HG02610 (cell line): ENCODE measurements at regions not wholly inside any gene's neighbourhood (a gene's known extent, or its start where the extent isn't known, plus 50 kb on each side); places are given as distances from the start of the nearest gene placed in this dataset.

Source experiments
- ATAC-seq: cut with Tn5 transposase; IDR thresholded peaks from one replicate; pipeline ENCODE4 v1.9.1; 2021; ENCODE audit warnings: mild to moderate bottlenecking, moderate library complexity; ENCODE audit not compliant: unreplicated experiment

DNA sequence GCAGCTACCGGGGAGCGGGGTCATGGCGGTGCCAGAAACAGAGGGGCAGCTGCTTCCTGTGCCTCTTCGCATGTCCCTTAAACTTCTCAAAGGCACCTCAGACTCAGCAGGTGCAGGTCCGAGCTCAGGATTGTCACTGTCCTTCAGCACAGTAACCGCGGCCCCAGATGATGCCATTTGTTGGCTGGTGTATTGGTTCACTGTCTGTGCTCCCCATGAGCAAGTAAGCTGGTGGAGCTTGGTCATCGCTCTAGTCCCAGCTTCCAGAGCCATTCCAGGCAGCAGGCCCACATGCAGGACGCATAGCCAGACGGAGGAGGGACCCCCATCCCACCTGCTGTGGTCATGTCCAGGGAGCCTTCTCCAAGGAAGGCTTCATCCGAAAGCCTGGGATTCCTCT is 154.0 kb upstream of the AJAP1 start:
- no peak for ATAC-seq

DNA sequence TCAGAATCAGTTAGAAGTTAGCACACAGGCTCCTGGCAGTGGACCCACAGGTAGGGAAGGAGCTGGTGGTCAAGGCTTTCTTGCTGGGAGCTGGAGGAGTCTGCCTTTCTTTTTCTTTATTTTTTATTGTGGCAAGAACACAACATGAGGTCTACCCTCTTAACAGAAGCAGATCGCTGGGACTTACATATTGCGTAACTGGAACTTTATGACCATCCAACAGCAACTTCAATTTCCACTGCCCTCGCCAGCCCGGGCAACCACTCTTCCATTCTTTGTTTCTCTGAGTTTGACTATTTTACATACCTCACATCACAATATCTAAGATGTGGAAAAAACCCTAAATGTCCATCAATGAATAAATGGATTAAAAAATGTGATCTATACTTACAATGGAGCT is 147.8 kb upstream of the AJAP1 start:
- ATAC-seq: no peak

DNA sequence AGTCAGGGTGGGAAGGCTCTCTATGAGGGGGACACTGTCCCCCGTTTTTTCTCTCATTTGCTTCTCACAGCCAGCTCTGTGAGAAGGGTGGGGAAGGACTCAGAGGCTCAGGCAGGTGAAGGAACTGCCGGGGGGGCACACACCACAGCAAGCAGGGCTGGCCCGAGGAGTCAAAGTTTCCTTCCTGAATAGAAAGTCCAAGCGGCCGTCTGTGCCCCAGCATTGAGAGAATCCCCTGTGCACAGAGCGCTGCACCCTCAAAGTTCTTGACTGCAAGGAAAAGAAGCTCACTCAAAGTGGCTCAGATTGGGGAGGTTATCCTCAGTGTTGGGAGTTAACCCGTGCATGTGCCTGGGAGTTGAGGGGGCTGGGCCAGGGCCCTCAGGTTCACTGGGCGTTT is 145.2 kb upstream of the AJAP1 start:
- no peak for ATAC-seq

DNA sequence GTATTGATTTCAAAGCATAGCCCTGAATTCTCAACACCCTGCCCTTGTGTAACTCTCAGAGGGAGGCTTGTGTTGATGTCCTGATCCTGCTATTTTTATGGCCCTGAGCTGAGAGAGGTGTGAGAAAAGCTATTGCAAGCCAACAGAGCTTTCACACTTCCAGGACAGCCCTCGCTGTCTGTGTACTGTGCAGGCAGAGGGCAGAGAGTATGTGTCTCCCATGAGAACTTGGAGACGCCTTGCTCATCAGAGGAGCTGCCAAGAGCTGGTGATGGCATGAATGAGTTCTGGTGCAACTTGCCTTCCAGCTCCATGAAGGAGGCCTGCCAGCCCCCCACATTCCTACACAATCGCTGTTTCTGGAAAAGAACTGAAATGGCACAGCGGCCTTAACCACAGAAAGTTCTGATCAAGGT is 144.1 kb upstream of the AJAP1 start:
- no peak for ATAC-seq

DNA sequence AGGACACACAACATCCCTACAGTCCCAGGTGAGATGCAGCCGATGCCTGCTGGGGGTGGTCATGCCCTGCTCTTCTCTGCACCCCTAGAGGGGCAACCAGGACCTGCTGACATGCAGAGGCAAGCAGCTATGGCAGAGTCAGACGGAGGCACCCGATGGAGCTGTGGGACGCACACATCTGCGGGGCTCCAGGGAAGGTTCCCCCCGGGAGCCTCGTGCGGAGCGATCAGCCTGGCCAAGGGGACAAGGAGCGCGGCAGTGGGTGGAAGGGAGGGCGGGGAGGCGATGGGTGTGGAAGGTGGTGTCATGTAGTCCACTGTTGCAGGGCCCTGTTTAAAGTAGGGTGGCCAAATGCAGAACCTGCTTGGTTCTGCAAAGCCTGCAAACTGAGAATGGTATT is 143.0 kb upstream of the AJAP1 start:
- no peak for ATAC-seq

DNA sequence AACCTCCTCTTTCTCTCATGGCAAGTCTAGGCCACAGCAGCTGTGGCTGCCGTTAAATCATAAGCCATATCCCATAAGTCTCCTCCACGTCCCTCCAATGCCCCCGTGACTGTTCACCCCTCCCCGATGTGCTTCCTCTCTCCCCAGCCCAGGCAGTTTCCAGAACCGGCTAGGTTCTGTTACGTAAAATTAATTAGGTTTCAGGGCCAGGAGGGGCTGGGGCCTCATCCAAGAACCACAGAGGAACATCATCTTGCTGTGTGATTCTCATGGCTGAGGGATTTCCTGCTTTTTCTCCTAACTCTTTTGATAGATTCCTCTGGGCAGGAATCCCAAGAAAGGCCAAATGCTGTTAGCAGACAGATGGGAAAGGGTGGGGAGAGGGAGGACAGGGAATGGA is 141.8 kb upstream of the AJAP1 start:
- ATAC-seq: no peak

DNA sequence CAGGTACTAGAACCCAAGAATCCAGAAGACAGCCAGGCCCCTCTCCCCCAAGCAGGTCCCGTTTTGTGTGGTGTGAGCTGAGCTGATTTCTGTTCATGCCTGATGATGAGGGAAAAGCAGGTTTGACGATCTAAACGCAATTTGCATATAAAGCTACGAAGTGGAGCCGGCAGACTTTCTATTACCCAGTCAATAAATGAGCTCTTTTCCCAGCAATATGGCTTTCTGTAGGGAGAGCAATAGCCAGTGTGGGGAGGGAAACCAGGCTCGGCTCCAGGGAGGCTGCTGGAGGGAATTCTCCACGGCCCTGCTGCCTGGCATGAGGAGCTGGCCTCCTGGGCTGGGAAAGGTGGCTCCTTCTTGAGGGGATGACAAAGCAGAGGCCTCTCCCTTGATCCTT is 140.7 kb upstream of the AJAP1 start:
- no peak for ATAC-seq

DNA sequence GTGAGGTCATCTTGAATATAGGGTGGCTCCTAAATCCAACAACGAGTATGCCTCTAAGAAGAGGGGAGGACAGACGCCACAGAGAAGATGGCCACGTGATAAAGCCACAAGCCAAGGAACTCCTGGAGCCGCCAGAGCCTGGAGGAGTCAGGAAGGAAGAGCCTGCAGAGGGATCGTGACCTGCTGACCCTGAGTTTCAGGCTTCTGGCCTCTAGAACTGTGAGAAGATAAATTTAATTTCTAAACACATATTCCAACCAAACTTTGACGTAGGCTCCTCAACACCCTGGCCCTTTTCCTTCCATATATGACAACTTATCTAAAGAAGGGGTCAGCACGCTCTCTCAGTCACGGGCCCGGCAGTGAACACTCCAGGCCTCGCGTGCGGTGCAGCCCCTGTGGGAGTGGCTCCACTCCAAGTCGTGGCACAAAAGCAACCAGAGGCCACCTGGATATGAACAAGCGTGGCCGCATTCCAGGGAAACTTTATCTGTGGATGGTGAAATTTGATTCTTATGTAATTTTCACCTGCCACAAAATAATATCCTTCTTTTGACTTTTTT is 138.6 kb upstream of the AJAP1 start:
- ATAC-seq: no peak

DNA sequence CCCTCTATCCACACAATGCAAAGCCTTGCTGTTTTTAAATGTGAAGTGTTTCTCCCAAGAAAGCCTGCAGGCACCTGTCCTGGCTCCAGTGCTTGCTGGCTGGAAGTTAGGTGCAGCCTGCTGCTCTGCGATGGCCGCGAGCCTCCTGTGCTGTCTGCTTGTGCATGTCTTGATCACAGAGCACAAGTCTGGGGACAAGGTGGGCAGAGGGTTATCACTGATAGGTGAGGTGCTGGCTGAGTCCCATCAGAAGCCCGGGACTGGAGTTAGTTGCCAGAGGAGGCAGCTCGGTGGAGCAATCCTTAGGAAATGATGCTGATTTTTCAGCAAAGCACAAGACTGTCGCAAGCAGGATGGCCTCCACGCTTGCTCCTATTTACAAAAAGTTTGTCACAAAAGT is 137.8 kb upstream of the AJAP1 start:
- no peak for ATAC-seq

DNA sequence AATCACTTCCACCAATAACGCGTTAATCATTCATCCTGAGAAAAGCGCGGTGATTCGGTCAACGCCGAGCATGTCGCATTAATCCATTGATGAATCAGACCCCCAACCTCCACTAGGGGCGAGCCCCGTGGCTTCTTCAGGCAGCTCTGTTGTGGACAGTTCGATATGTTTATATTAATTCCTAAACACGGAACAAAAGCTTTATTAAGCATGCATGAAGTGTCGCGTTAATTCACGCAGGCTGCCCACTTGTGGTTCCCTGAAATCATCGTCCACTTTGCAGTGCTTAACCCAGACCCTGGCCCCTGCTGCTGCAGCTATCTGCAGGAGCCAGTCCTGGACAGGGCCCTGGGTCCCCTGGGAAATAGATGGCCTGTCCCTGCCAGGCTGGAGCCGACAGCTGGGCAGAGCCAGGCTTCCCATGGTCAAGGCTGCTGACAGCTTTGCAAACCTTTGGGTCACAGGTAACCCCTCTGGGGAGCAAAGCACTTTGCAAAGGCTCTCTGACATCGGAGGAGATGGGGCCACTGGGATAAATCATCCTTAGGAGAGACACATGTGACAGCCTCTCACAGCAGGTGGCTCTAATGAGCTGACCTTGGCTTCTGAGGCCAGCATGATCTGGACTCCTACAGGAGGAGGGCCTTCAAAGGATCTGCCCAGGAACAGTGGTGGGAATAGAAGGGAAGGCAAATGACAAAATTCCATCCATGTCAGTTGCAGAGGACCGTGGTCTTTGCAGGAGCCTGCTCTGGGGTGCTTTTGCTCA is 137.0 kb upstream of the AJAP1 start:
- ATAC-seq: no peak

DNA sequence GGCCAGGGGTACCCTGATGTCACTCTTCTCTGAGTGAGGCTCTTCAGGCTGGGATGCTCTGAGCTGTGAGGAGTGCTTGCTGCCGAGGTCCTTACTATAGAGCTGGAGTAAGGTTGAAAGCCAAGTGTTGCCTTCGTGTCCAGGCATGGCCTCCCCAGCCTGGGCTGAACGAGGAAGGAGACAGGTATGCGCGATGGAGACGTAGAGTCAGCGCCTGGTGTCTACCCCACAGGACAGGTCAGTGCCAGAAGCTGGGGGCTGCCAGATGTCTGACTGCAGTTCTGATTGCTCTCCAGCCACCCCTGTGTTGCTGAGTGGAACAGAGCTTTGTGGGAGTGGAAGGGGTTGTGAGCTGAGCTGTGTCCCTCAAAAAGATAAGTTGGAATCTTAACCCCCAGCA is 135.8 kb upstream of the AJAP1 start:
- no peak for ATAC-seq

DNA sequence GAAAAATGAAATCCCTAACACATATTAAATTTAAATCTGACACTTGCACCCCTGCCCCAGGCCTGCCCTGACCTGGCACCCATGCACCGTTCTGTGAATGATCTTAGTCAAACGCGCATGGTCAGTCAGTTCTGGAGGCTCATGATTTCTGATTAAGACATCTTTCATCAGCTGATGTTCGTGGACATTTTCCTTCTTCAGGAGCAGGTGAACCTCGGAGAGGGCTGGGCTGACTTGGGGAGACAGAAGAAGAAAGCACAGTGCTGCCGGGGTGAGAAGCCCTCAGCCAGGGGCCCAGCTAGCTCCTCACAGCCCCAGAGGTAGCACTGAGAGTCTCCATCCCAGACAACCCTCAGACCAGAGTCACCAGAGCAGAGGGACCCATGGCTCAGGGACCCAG is 134.5 kb upstream of the AJAP1 start:
- ATAC-seq: no peak

DNA sequence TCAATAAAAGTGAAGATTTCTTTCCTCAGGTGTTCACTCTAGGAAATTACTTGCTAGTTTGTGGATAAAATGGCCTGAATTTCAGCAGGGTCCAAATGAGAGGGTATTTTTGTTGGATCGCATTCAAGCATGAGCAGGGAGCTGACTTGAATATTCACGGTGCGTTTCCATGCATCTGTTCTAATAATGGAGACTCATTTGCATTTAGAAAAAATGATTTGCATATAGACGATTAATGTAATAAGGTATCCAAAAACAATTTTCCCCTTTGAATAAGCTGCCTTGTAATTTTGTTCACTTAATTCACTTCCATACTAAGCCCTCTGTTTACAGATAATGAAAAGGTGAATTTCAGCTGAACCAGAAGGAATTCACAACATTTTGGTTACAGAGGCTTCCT is 130.9 kb upstream of the AJAP1 start:
- no peak for ATAC-seq

DNA sequence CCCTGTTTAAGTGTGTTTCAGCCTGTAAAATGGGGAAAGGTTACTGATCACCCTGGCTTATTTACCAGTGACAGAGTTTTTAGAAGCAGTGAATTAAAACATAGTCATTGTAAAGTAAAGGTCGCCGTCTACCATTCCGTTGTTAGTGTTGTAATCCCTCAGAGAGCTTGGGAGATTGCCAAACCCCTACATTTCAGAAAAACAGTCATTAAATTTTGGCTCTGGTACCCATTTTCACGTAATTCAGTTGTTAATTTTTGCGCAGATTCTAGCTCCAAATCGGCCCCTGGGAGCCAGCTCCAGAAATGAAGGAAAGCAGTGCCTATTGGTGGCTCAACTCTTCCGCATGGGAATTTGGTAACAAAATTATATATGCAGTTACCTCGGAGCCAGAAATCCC is 127.7 kb upstream of the AJAP1 start:
- no peak for ATAC-seq

DNA sequence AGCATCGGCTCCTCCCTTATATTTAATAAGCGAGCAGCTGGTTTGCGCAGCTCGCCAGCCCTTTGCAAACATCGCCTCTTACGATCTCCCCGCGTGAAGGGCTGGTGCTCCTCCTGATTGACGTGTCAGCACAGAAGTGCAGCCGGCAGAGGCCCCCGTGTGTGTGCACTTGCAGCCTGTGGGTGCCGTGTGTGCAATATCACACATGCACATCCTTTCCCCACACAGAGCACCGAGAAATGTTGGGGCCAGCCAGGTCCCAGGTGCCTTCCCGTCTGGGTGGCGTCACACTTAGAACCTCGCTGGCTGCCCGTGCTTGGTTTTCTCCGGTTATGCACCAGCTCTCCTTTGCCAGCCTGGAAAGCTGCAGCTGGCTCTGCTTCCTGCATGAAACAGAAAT is 126.6 kb upstream of the AJAP1 start:
- ATAC-seq: no peak

DNA sequence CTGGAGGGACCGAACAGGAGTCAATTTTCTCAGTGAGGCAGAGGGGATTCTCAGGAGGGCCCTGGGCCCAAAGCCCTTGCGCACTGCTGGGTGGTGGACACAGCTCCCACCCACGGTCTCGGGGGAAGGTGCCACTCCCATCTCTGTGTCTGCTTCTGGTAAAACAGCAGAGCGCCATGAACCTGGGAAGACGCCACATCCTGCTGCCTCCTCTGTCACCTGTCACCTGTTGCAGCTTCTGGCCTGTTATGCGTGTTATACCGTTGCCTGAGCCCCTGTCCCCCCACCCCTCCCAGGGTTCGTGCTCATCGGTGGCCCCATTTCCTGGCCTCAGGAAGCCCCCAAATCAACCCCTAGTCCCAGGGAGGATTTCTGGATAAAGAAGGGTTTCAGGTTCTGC is 125.8 kb upstream of the AJAP1 start:
- no peak for ATAC-seq

DNA sequence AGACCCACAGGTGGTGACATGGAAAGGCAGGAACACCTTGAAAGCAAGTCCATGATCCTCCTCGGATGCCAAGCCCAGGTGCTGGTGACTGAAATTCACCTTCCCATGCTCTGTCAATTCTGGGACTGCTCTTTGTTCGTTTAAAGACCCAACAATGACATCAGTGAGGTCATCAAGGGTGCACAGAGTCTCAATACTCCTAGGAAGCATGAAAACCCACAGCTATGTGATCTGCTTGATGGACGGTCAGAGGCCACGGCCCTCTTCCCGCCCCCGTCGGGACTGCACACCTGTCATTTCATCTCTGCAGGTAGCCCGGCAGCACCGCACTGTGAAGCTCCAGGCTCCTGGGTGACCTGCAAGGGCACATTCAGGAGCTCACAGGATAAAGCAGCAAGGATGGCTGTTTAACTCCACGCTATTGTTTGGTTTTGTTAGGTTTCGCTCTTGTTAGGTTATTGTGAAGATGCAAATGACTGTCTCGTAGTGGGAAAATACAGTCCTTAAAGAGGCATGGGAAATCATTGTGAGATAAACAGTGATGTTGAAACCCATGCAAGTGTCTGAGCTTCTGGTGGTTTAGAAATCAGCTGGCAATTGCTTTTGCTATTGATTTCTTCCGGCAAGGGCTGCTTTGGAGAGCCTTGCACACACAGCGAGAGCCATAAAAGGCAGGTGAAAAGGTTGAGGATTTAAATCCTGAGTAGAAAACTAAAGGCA is 124.8 kb upstream of the AJAP1 start:
- ATAC-seq: no peak

DNA sequence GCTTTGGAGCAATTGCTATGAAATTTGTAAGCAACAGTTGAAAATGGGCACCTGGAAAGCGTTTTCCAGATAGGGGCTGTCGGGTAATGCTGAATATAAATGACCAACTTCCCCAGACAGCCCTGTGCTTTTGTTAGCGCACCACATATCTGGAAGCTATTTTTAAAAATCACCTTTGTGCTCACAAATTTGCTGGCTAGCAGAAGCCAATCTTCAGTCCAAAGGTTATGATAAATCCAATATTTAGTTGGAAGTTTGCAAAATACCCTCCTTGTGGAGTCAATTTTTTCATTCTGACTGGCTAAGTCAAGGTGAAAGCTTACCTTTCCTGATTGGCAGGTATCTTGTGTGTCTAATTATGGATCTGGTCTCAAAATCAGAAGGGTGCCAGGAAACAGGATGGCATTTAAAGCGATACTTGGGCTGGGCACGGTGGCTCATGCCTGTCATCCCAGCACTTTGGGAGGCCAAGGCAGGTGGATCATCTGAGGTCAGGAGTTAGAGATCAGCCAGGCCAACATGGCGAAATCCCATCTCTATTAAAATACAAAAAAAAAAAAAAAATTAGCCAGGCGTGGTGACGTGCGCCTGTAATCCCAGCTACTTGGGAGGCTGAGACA is 124.1 kb upstream of the AJAP1 start:
- no peak for ATAC-seq

DNA sequence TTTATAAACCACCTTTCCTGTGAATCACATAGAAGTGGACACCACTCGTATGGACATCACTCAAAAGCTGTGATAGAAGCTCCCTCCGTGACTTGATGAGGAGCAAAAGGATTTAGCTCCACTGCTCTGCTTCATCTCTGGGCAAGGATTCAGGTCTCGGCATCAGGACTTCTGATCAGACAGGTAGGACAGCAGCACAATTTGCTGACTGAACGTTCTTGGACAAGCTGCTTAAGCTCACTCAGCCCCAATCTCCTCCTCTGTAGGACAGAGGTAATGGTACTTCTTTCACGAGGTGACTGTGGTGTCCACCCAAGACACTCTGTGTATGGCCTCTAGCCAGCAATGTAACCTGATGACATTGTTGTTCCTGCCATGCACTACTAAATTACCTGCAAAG is 122.6 kb upstream of the AJAP1 start:
- no peak for ATAC-seq

DNA sequence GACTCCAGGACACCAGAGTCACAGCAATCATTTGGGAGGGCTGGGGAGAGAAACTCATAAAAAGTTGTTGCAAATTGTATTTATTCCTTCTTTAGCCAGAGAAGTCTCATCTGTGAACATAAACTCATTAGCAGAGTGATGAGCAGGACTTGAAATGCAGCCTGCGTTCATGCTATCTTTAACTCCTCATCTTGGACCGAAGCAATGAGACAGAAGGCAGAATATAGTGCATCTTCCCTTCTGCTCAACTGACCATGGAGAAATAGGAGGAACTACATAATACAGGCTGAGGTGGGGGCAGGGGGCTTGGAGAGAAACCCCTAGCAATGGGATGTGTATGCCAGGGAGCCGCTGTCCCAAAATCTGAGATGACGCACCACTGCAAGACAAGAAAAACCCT is 121.8 kb upstream of the AJAP1 start:
- ATAC-seq: no peak

DNA sequence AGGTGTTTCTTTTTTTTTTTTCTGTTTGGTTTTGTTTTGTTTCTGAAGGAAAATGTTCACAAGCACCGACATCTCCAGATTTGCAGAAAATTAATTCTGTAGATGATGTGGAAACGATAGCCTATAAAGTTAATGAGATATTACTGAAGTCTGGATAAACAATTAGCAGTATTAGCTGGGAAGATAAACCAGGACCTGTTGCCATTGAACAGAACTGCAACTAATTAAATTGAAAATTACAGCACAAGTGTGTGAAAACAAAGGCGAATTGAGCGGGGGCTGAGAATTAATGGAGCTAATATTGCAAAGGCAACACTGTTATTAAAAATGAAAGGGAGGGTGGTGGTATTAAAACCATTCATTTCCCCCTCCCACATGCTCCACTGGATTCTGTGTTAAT is 107.5 kb upstream of the AJAP1 start:
- no peak for ATAC-seq

DNA sequence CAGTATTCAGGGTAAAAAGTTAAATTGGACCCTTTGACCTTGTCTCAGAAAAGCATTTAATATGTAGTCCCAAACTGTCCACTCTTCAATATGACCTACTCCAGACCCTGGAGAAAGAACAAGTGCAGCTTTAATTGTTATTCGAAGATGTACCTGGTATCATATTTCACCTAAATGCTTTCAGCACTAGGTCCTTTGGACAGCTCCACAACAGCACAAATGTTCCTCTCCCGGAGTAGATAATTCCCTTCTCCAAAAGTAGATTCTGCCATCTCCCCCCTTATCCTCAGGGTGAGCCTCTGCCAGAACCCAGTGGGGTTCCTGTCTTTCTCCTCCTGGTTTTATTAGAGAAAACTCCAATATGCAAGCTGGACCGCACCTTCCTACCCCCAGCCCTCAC is 104.5 kb upstream of the AJAP1 start:
- no peak for ATAC-seq
